ENCODE measurements at regions not wholly inside any gene's neighbourhood (a gene's known extent, or its start where the extent isn't known, plus 50 kb on each side); places are given as distances from the start of the nearest gene placed in this dataset.

DNA sequence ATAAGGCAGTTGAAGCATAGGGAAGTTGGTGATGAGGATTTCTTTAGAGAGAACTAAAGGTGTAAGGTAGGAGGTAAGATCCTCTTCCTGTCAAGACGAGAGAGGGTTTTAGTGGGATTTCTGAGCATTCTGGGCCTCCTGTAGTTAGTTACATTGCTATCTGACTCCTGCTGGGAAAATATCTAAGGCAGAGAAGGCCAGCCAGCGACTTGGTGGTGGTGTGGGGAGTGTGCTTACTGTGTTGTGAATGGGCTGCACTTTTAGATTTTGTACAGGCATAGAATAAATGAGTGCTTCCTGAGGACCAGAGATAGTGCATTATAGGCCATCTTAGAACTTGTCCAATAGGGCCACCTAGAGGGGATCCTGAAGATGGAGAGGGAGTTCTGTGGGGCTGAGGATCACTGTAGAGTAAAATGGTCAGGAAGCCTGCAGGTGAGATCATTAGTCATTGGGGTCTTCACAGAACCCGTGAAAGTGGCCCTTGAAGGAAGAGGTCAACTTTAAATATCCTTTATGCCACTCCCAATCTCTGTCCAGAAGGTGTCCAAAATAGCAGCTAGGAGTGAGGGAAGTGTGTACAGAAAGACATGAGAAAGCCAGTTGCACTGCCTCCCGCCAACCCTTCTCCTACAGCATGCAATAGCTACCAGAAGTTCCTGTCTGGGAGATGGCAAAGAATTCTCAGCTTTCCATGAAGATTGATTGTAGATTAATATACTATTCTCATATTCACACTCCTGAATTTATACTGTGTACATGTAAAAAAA is 266.6 kb downstream of the POLR1F start:
- DNase-seq (ENCODE audit: low spot score), result no peak

GRCh38 chr7:19439517-19439916 is 269.3 kb downstream of the POLR1F start:
- DNase-seq (ENCODE audit: low spot score), result no peak

- no peak for DNase-seq (ENCODE audit: low spot score)
Measured at GRCh38 chr7:19437446-19437845, 271.4 kb downstream of the POLR1F start.

DNA sequence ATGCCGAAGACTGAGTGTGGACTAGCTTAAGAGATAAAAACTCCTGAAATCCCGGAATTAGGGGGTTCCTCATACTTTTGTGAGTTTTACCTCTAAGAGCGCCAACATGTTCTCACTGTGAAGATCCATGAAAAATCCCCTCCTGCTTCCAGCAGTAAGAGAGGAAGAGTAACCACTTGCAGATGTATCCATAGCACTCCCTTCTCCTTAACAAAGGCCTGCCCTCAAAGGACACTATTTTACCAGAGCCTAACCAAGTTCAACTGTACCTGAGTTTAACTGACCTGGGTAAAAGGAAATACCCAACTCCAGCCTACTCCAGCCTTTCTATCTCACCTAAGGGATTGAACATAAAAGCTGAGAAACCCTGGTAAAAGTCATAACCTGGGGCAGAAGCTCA is 280.9 kb downstream of the POLR1F start:
- no peak for DNase-seq (ENCODE audit: low spot score)

DNA sequence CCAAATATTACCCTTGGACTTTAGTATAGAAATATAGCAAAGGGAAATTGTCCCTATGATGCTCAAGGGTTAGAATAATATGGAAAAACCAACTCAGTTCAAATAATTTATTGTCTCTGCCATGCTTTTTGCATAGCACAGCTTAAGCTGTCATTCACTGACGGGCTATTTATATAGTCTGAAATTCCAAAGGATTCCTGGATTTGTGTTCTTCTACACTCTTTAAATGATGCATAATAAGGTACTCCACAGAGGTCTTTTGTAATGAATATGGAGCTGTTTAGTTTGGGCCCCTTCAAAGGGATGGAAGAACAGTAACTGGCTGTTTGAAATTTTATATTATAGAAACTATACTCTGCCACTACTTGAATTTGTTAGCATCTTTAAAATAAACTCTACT is 276.6 kb upstream of the FERD3L start:
- no peak for DNase-seq (ENCODE audit: low spot score)

DNA sequence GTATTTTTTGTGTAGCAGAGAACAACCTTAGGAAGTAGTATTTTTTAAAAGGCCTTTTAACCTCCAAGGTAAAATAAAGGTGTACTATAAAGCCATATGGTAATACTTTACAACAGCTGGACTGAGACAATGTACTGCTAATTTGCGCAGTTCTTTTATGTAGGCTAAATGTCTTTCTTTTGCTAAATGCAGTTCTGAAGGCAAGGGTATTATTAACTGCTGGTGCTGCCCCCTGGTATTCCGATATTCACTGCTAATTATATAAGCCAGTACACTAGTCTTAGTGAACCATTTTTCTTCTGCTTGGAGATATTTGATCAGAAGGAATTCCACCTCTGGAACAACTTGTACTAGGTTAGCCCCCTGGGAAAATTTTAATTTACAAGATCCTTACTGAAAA is 272.0 kb upstream of the FERD3L start:
- DNase-seq (ENCODE audit: low spot score), result no peak

DNA sequence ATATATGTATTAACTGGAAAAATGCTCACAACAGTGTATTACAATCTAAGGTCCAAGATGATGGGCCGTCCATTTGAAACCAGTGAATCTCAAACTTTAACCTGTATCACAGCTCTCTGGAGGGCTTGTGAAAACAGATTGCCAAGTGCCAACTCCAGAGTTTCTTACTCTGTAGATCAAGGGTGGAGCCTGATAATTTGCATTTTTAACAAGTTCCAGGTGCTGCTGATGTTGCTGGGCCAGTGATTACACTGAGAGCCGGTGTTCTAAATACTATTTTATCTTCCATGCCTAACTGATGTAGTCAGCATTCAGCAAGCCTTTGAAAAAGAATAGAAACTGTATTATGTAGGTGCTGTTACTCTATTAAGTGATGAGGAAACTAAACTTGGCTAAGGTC is 269.9 kb upstream of the FERD3L start:
- DNase-seq (ENCODE audit: low spot score), result no peak

DNA sequence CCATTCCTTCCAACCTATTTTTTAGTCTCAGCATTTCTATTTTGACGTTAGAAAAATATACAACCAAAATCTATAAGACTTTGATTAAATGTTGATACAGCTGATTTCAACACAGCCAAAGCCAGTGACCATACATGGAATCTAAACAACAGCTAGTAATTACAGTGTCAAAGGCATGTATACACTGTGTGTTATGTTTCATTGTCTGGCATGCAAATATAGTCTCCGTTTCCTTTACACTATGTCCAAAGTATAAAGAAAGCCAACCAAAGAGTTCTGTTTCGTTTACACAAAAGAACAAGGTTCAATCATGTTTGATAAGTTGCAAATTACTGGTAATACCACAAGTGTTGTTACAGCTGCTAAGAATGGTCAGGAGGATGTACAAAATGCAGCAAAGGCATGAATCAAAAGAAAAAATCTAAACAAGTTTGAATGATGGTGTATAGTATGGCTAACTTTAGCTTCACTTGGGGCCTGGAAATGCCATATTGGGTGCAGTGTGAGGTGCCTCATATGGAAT is 268.3 kb upstream of the FERD3L start:
- DNase-seq (ENCODE audit: low spot score), result no peak

DNA sequence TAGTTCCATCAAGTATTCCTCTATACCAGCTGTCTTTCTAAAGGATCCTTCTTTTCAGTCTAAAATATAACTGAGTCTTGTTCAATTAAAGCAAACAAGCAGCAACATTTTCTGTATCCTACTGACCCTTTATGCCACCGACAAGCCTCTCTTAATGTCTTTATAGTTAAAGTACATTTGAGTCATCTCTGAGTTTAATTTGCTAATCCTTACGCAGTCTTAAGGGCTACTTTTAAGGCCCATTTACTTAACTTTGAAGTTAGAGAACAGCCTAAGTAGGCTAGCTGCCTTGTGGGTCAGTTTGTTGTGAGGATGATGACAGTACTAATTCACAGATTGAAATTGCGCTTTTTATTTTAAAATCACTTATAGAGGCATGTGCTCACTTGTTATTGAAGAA is 265.5 kb upstream of the FERD3L start:
- DNase-seq (ENCODE audit: low spot score), result no peak

DNA sequence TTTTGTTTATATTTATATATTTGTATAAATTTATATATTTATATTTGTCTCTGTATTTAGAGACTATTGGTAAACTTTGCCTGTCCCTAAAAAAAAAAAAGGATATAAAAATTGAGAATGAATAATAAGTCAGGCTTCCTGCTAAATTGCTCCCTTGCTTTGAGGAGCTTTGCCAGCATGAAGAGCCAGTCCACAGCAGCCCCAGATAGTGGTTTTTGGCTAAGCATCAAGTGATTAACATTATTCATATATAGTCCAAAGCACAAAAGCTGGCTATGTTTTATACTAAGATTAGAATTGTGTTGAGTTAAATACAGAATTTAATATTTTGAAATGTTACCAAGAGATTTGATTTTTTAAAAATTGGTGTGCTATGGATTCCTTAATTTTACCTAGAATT is 264.9 kb upstream of the FERD3L start:
- DNase-seq (ENCODE audit: low spot score), result no peak

GRCh38 chr7:19408706-19409220 is 263.5 kb upstream of the FERD3L start:
- DNase-seq (ENCODE audit: low spot score), result no peak

- DNase-seq (ENCODE audit: low spot score), result no peak
Measured at GRCh38 chr7:19407270-19407669, 262.0 kb upstream of the FERD3L start.

GRCh38 chr7:19405541-19405940 is 260.3 kb upstream of the FERD3L start:
- DNase-seq (ENCODE audit: low spot score), result no peak

GRCh38 chr7:19404912-19405329 is 259.7 kb upstream of the FERD3L start:
- no peak for DNase-seq (ENCODE audit: low spot score)

DNA sequence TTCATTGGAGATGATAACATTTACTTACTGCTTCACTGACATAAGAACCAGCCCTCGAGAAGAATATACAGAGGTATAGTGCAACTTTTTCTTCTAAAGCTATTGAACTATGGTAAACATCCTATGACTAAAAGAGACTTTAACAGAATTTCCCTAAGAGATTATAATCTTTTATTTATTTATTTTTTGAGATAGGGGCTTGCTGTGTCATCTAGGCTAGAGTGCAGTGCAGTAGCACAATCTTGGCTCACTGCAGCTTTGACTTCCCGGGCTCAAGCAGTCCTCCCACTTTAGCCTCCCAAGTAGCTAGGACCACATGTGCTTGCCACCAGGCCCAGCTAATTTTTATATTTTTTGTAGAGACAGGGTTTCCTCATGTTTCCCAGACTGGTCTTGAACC is 258.5 kb upstream of the FERD3L start:
- no peak for DNase-seq (ENCODE audit: low spot score)

GRCh38 chr7:19401461-19401860 is 256.2 kb upstream of the FERD3L start:
- DNase-seq (ENCODE audit: low spot score), result no peak

GRCh38 chr7:19400758-19401254 is 255.6 kb upstream of the FERD3L start:
- no peak for DNase-seq (ENCODE audit: low spot score)

GRCh38 chr7:19397911-19398310 is 252.7 kb upstream of the FERD3L start:
- DNase-seq (ENCODE audit: low spot score), result no peak

- no peak for DNase-seq (ENCODE audit: low spot score)
Measured at GRCh38 chr7:19392246-19392645, 247.0 kb upstream of the FERD3L start.

DNA sequence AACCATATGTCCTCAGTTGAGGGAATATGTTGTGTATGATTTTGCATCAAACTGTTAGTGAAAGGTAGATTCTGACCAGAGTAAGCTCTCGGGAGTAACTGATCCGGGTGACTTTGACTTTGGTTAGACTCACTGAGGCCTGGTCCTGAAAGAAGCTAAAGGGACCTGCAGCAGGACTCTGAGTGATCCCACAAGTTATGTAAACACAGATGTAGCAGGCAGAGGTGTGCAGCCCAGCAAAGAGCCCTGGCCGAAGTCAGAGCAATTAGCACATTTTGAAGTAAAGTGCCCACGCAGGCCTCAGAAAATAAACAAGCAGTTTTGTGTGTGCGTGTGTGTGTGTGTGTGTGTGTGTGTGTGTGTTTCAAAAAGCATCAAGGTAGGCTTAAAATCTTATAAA is 245.6 kb upstream of the FERD3L start:
- no peak for DNase-seq (ENCODE audit: low spot score)

DNA sequence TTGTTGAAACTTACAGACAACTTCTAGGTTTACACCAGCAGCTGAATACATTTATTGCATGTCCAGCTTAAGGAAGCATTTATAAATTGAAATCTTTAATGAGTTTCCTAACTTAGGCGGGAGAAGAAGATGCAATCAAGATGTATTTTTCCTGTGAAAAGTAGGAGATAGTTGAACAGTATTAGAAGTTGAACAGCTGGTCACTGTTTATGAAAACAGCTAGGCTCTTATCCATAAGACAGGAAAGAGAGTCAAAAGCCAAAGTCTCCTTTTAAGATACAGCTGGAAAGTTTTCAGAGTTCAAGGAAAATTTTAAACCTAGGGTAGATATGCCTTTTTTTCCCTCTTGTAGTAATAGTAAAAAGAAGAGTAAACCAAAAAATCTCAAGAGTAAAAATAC is 236.1 kb upstream of the FERD3L start:
- no peak for DNase-seq (ENCODE audit: low spot score)

GRCh38 chr7:19378345-19378714 is 233.1 kb upstream of the FERD3L start:
- DNase-seq (ENCODE audit: low spot score), result no peak

GRCh38 chr7:19377611-19378344 is 232.6 kb upstream of the FERD3L start:
- DNase-seq (ENCODE audit: low spot score), result no peak

All from activated CD4-positive, alpha-beta T cell treated with anti-CD3 and anti-CD28 coated beads, Interleukin-2, Interleukin-4, amounts not matched to agents 100 ng/mL and 50 ng/mL, durations not matched to agents 16 hours and 8 hours (primary cell).